NCI-H526 (cell line): ENCODE measurements at regions not wholly inside any gene's neighbourhood (a gene's known extent, or its start where the extent isn't known, plus 50 kb on each side); places are given as distances from the start of the nearest gene placed in this dataset.

ENCODE experiments used
- DNase-seq, 2 experiments: peaks; one replicate each; lab custom pipeline; 2025; lab: John Stamatoyannopoulos, UW

- no peak for DNase-seq
Measured at GRCh38 chr2:239625971-239626734, 225.3 kb upstream of the HDAC4 start.

GRCh38 chr2:239625156-239625845 lies 224.5 kb upstream of the HDAC4 start:
- DNase-seq, result no peak

DNA sequence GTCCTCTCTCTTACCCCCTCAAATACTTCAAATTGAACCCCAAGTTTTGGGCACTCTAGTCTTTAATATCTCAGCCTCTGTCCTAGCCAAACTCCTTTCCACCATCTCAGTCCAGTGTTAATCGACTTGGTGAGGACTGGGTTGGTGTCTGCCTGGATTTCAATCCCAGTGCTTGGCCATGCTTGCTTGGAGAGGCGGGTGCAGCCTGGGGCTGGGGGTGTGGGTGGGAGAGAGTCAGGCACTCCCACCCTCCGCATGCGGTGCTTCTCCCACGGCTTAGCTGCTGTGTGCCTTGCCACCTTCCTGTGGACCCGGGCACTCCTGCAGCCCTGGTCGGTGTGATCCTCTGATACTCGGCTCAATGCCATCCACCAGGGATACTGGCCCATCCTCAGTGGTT lies 220.8 kb upstream of the HDAC4 start:
- no peak for DNase-seq

- DNase-seq, result no peak
Measured at GRCh38 chr2:239619369-239619768, 218.5 kb upstream of the HDAC4 start.

DNA sequence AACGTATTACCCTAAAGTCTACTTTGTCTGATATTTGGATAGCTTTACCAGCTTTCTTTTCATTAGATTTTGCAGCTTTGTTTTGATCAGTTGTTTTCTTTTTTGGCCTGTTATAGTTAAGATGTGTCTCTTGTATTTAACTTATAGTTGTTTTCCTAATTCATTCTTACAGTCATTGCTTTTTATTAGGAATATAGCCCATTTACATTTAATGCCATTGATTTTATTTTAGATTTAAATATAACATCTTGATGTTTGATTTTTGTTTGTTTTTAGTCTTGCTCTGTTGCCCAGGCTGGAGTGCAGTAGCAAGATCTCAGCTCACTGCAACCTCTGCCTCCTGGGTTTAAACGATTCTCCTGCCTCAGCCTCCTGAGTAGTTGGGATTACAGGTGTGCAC lies 215.9 kb upstream of the HDAC4 start:
- no peak for DNase-seq

DNA sequence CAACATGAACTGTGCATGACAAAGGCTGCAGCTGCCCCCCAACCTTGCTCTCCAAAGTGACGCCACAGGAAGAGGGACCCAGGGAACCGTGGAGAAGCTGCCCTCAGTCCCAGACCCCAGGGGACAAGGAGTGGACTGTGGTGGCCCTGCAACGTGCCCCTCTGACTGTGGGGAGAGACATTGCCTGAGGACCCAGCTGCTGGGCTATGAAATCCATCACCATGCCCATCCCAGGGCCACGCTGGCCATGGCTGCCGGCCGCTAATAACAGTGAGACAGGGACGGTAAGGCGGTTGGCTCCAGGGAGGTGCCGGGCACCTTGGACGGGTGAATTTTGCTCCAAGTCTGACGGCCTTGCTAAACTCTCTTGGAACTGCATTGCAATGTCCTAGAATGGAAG lies 211.3 kb upstream of the HDAC4 start:
- DNase-seq, result no peak

DNA sequence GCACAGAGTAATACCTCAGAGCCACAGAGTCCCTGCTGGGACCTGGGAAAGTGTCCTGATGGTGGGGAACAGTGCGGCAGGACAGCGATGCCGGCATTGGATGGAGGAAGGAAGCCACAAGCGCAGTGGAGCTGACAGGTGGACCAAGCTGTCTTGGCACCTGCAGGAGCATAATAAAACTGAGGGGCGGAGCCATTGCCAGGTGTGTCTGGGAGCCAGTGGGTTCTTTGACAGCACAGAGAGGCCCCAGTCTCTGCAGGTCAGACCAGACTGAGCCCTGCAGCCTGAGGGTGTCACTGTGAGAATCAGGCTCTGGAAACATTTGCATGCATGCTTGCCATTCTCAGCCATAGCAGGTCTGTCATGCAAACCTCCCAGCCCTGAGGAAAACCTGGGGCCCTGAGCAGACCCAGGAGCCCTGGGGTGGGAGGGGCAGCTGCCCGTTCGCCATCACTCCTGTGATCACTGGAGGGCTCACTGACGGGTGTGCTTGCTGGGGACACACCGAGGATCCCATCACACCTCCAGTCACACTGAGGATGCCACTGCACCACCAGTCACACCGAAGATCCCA lies 210.5 kb upstream of the HDAC4 start:
- peak; percentile 92 to 97 for DNase-seq

GRCh38 chr2:239610457-239611221 lies 209.8 kb upstream of the HDAC4 start:
- DNase-seq, result no peak

GRCh38 chr2:239609607-239610310 lies 208.9 kb upstream of the HDAC4 start:
- DNase-seq, result no peak

DNA sequence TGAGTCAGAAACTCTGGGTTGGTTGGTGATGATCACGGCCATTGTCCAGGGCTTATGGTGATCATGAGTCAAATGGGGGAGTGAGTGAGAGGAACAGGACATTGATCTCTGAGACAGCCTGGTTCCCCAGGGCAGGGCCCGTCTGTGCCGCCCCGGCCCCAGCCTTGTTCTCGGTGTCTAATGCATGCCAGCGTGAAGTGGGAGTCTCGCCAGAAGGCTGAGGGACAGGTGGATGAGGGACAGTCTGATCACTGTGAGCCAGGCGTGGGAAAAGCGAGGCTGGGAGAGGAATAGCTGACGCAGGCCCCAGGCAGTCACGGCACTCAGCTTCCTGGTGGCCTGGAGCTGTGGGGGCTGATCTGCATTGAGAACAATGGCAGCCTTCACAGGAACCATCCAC lies 208.3 kb upstream of the HDAC4 start:
- DNase-seq, result peak in 1 of 2 experiments; percentile 43

GRCh38 chr2:239608723-239609122 lies 207.9 kb upstream of the HDAC4 start:
- no peak for DNase-seq

DNA sequence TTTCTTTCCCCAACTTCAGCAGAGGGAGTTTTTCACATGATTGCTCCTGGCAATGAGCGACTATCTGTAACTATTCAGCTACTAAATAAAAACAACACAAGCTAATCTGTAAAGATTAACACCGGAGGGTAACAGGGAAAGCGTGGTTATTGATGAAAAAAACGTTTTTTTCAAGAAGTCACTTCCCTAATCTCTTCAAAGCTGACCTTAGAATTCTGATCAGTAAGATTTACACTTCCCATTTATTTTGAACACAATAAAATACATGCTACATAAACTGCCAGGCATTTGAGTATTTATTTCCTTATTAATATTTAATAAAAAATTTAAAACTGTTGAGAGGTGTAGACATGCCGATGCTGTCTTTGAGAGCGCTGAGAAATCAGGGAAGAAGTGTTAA lies 207.4 kb upstream of the HDAC4 start:
- DNase-seq, result no peak

DNA sequence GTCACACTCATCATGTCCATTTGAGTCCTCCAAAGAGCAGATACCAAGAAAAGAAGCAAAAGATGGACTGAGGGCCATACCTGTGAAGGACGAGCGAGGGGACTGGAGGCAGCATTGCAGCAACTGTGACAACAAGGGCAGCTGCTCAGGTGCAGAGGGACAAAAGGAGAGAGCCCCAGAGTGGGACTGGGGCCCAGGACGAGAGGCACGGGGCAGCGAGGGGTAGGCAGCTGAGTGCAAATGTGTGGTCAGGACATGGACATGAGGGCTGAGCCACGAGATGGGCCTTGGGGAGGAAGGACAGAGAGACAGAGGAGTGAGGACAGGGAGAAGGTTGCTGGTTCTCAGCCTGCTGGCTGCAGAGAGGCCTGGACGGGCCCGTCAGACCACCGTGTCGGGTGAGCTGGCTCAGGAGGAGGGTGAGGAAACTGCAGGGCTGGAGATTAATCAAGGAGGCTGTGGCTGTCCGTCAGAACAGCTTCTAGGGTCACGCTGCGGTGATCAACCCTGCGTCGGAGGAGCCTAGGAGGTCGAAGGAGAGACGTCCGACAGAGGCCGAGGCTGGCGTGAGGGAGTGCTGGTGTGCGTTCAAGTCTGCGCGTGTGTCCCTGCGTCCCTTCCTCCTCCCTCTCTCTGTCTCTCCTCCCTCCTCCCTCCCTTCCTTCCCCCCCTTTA lies 206.8 kb upstream of the HDAC4 start:
- no peak for DNase-seq

GRCh38 chr2:239606741-239607516 lies 206.1 kb upstream of the HDAC4 start:
- DNase-seq, result no peak

DNA sequence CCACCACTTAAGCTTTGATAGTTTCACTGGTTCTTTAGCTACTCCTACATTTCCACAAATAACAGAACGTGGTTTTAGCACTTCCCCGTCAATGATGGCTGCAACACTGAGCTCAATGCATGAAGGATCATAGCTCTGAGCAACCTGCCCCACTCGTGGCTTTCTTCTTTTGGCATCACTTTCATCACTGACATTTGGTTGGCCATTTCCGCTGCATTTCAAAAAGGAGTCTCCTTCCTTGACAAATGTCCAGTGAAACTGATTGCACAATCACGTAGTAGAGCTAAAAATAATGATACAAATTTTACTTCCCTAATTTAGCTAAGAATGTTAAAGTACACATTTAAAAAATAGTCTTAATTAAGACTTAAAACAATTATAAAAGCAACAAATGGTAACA lies 205.2 kb upstream of the HDAC4 start:
- no peak for DNase-seq

- DNase-seq, result no peak
Measured at GRCh38 chr2:239605409-239605808, 204.6 kb upstream of the HDAC4 start.

DNA sequence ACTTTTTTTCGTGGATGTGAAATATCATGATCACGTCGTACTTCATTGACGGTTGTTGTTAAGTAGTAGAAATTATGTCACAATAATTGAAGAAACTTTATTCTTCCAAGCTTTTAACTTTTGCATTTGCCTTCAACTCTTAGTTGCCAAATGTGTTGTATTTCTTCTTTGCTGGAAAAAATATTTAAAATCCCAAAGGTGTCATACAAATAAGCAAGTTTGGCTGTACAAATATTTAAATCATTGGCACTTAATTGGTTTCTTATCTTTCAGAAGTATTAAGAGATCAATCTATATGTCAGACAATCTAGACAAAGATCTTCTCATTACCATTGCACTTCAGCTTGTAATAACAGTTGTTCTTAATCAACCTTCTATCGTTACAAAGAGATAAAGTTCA lies 204.0 kb upstream of the HDAC4 start:
- DNase-seq, result no peak

DNA sequence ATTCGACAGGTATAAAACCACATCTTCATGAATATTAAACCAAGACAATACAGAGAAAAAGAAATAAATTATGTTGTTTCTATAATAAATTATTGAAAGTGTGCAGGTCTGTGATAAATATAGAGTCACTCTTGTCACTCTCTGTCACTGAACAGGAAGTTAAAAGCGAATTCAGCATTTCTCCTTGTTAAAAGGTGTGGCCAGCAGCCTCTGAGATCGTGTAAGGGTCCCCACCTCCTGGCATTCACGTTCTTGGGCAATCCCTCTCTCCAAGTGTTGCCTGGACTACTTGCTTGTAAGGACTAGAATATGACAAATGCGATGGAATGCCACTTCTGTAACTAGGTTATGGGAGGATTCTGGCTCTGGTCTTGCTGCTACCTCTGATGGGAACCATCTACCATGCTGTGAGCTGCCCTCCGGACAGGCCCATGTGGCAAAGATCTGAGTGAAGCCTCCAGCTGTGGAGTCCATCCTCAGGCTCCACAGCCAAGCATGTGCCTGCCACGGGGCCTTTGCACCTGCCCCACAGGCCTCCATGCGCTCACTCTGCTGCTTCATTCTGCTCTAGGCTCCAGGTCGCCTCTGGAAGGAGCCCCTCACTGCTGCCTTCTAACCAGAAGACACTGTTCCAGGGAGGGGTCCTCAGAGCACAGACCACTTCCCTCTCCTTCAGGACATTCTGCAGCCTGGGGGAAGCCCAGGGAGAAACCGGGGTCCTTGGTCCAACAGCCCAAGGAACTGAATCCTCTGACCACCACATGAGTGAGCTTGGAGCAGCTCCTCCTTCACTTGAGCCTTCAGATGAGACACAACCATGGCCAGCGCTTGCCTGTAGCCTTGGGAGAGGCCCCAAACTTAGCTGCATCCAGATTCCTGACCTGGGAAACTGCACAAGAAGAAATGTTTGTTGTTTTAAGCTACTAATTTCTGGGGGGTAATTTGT lies 202.9 kb upstream of the HDAC4 start:
- DNase-seq, result no peak
